Thoracic aorta (tissue), 2 donors: ENCODE measurements at regions not wholly inside any gene's neighbourhood (a gene's known extent, or its start where the extent isn't known, plus 50 kb on each side); places are given as distances from the start of the nearest gene placed in this dataset.

Source experiments
- ATAC-seq: fragments of 150-250 bp; one replicate; pipeline ENCODE4 v1.8.0; 2017; ENCODE audit warnings: low read depth; ENCODE audit not compliant: insufficient number of reproducible peaks, low FRiP score
- DNase-seq: peaks from one replicate; pipeline ENCODE4 v3.0.0-alpha.2; 2020; ENCODE audit warnings: low spot score
- H3K27ac ChIP-seq, 2 donors: fragments of 200-600 bp; sonication (generic); 1 replicate in 1 of 2; 2 replicates in 1 of 2; pipeline ENCODE4 v1.5.1; 2016; ENCODE audit warnings: mild to moderate bottlenecking in 2 of 2, moderate library complexity in 2 of 2
- H3K27me3 ChIP-seq: fragments of 200-600 bp; sonication (generic); replicated peaks from 2 replicates; pipeline ENCODE4 v1.6.0; 2016; ENCODE audit warnings: mild to moderate bottlenecking; ENCODE audit not compliant: insufficient read depth
- H3K36me3 ChIP-seq: fragments of 200-600 bp; sonication (generic); one replicate; pipeline ENCODE4 v1.5.1; 2016
- H3K4me1 ChIP-seq, 2 donors: fragments of 200-600 bp; sonication (generic); 1 replicate in 1 of 2; 2 replicates in 1 of 2; pipeline versions ENCODE4 v1.5.1 to v1.6.0; 2016; ENCODE audit warnings: low read depth in 2 of 2, mild to moderate bottlenecking in 1 of 2; ENCODE audit not compliant: control insufficient read depth in 1 of 2
- H3K4me3 ChIP-seq: fragments of 200-600 bp; sonication (generic); 2 replicates; pipeline ENCODE4 v1.5.1; 2016; ENCODE audit warnings: mild to moderate bottlenecking
- H3K9me3 ChIP-seq: fragments of 200-600 bp; sonication (generic); 2 replicates; pipeline ENCODE4 v1.5.1; 2016
- TF ChIP-seq, protein P1 (sequence below): fragments of 200-600 bp; sonication (generic); IDR thresholded peaks from one replicate; pipeline ENCODE4 v1.5.1; 2019; ENCODE audit warnings: antibody characterized with exemption

GRCh38 chr2:142596334-142597088 is 281.0 kb upstream of the KYNU start:
- no peak for ATAC-seq
- no peaks in the 10 kb centered on the region for H3K9me3 ChIP-seq
- no peaks in the 10 kb centered on the region for H3K36me3 ChIP-seq
- TF ChIP-seq, protein P1, sequence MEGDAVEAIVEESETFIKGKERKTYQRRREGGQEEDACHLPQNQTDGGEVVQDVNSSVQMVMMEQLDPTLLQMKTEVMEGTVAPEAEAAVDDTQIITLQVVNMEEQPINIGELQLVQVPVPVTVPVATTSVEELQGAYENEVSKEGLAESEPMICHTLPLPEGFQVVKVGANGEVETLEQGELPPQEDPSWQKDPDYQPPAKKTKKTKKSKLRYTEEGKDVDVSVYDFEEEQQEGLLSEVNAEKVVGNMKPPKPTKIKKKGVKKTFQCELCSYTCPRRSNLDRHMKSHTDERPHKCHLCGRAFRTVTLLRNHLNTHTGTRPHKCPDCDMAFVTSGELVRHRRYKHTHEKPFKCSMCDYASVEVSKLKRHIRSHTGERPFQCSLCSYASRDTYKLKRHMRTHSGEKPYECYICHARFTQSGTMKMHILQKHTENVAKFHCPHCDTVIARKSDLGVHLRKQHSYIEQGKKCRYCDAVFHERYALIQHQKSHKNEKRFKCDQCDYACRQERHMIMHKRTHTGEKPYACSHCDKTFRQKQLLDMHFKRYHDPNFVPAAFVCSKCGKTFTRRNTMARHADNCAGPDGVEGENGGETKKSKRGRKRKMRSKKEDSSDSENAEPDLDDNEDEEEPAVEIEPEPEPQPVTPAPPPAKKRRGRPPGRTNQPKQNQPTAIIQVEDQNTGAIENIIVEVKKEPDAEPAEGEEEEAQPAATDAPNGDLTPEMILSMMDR, result no peak
- no peak overlapping the region for H3K4me3 ChIP-seq
- DNase-seq, result no peak
- no peaks in the 10 kb centered on the region for H3K27me3 ChIP-seq
- no peaks in the 10 kb centered on the region for H3K4me1 ChIP-seq
- H3K27ac ChIP-seq, result no peak overlapping the region

- TF ChIP-seq, protein P1, result no peak
- no peak for DNase-seq
Observed at GRCh38 chr2:142594935-142595334, 282.5 kb upstream of the KYNU start.

GRCh38 chr2:142592171-142592570 is 285.3 kb upstream of the KYNU start:
- ATAC-seq (no peak), DNase-seq (no peak)
- TF ChIP-seq, protein P1, result no peak
- H3K36me3 ChIP-seq, result no peaks in the 10 kb centered on the region
- H3K27me3 ChIP-seq, result no peaks in the 10 kb centered on the region
- H3K27ac ChIP-seq, result no peak overlapping the region
- H3K4me3 ChIP-seq, result no peak overlapping the region
- no peaks in the 10 kb centered on the region for H3K9me3 ChIP-seq
- H3K4me1 ChIP-seq, result no peaks in the 10 kb centered on the region

More at GRCh38 chr2:142594935-142595334, 282.5 kb upstream of the KYNU start:
- Histone ChIP-seq H3K4me3 (no peak overlapping the region), H3K36me3 (no peaks in the 10 kb centered on the region), H3K27me3 (no peaks in the 10 kb centered on the region), H3K9me3 (no peaks in the 10 kb centered on the region), H3K27ac (no peak overlapping the region), H3K4me1 (no peaks in the 10 kb centered on the region)
- no peak for ATAC-seq

DNA sequence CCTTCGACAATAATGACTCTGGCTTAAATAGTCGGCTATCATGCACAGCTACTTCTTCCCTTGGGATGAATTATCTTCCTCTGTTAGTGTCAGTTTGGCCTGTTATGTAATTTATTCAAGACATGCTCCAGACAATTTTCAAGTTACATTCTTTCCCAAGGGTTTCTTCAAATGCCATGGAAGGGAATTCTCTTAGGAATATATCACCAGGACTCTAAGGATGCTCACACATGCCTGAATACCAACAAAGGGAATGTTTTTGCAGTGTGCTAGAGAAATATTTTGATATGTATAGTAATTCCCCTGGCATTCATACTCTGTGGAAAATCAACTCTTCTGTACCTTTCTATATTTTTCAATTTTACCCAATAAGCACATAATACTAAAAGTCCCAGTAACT is 286.0 kb upstream of the KYNU start:
- Histone ChIP-seq H3K27ac (no peak overlapping the region), H3K9me3 (no peaks in the 10 kb centered on the region), H3K4me1 (no peaks in the 10 kb centered on the region), H3K27me3 (no peaks in the 10 kb centered on the region), H3K4me3 (no peak overlapping the region), H3K36me3 (no peaks in the 10 kb centered on the region)
- no peak for ATAC-seq
- TF ChIP-seq, protein P1, result no peak
- DNase-seq, result no peak

GRCh38 chr2:142588269-142588668 is 289.2 kb upstream of the KYNU start:
- H3K36me3 ChIP-seq, result no peaks in the 10 kb centered on the region
- no peaks in the 10 kb centered on the region for H3K4me1 ChIP-seq
- DNase-seq (no peak), ATAC-seq (no peak)
- H3K27me3 ChIP-seq, result no peaks in the 10 kb centered on the region
- TF ChIP-seq, protein P1, result no peak
- no peak overlapping the region for H3K4me3 ChIP-seq
- no peaks in the 10 kb centered on the region for H3K9me3 ChIP-seq
- no peak overlapping the region for H3K27ac ChIP-seq
